ENCODE measurements at regions not wholly inside any gene's neighbourhood (a gene's known extent, or its start where the extent isn't known, plus 50 kb on each side); places are given as distances from the start of the nearest gene placed in this dataset.

GRCh38 chr6:97449444-97449966 is 166.5 kb upstream of the MMS22L start:
- FAIRE-seq (no peak), DNase-seq (ENCODE audit: insufficient read length, low spot score) (no peak)
- TF ChIP-seq CTCF (IDR thresholded peaks at IDR 0.05; ENCODE audit: insufficient read depth, missing control alignments) = no peak

GRCh38 chr6:97450087-97450486 is 167.1 kb upstream of the MMS22L start:
- no peak for DNase-seq (ENCODE audit: insufficient read length, low spot score)
- no peak for FAIRE-seq
- TF ChIP-seq CTCF (IDR thresholded peaks at IDR 0.05; ENCODE audit: insufficient read depth, missing control alignments) = no peak

GRCh38 chr6:97456070-97456469 is 173.1 kb upstream of the MMS22L start:
- FAIRE-seq (no peak), DNase-seq (ENCODE audit: insufficient read length, low spot score) (no peak)
- TF ChIP-seq CTCF (IDR thresholded peaks at IDR 0.05; ENCODE audit: insufficient read depth, missing control alignments) = no peak

- FAIRE-seq (no peak), DNase-seq (ENCODE audit: insufficient read length, low spot score) (no peak)
- TF ChIP-seq CTCF (IDR thresholded peaks at IDR 0.05; ENCODE audit: insufficient read depth, missing control alignments) = no peak
Measured at GRCh38 chr6:97459535-97459934, 176.5 kb upstream of the MMS22L start.

GRCh38 chr6:97459986-97460385 is 177.0 kb upstream of the MMS22L start:
- FAIRE-seq (no peak), DNase-seq (ENCODE audit: insufficient read length, low spot score) (no peak)
- no peak for TF ChIP-seq CTCF (IDR thresholded peaks at IDR 0.05; ENCODE audit: insufficient read depth, missing control alignments)

- DNase-seq (ENCODE audit: insufficient read length, low spot score) (no peak), FAIRE-seq (no peak)
- no peak for TF ChIP-seq CTCF (IDR thresholded peaks at IDR 0.05; ENCODE audit: insufficient read depth, missing control alignments)
Measured at GRCh38 chr6:97460394-97461080, 177.5 kb upstream of the MMS22L start.

- no peak for TF ChIP-seq CTCF (IDR thresholded peaks at IDR 0.05; ENCODE audit: insufficient read depth, missing control alignments)
- no peak for DNase-seq (ENCODE audit: insufficient read length, low spot score)
- FAIRE-seq = no peak
Measured at GRCh38 chr6:97461218-97461617, 178.2 kb upstream of the MMS22L start.
